ENCODE measurements at regions not wholly inside any gene's neighbourhood (a gene's known extent, or its start where the extent isn't known, plus 50 kb on each side); places are given as distances from the start of the nearest gene placed in this dataset.

DNA sequence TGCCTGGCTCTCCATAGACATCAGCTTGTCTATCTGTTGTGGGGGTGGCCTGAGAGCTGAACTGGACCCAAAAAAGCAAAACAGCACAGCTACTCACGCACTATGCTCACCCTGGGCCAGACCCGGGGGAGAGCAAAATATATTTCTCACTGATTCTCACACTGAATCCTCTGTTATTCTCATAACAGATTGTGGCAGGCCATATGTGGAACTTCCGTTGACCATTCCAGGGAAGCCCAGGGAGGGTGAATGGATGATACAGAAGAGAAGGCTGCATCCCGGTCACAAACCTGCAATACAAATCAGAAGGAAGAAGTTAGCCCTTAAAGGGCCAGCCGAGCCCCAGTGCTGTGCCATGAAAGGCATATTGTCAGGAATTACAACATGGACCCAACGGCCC lies 362.5 kb downstream of the ZNF536 start:
- Histone ChIP-seq H3K79me2 (ENCODE audit: insufficient read depth, low read length) (no peaks in the 10 kb centered on the region), H3K23ac (ENCODE audit: insufficient read length, low read depth, low read length) (no peak overlapping the region), H3K4ac (ENCODE audit: low read depth, low read length) (no peak overlapping the region), H2AFZ (ENCODE audit: low read length) (no peak overlapping the region), H3K23me2 (ENCODE audit: insufficient read length, low read depth, low read length, poor library complexity, severe bottlenecking) (no peaks in the 10 kb centered on the region), H3K4me1 (ENCODE audit: insufficient read depth, low read length) (no peaks in the 10 kb centered on the region), H2BK5ac (ENCODE audit: insufficient read length, low read length) (no peak overlapping the region), H3K9me3 (ENCODE audit: control insufficient read depth, low read depth, low read length) (no peaks in the 10 kb centered on the region), H2BK15ac (ENCODE audit: low read depth, low read length) (no peak overlapping the region), H4K20me1 (ENCODE audit: control insufficient read depth, insufficient read depth, insufficient read length) (no peaks in the 10 kb centered on the region), H2AK5ac (ENCODE audit: insufficient read length, low read length) (no peak overlapping the region), H3K14ac (ENCODE audit: insufficient read depth, low read length) (no peak overlapping the region), H2BK20ac (ENCODE audit: low read depth, low read length, poor library complexity, severe bottlenecking) (no peak overlapping the region), H3K4me2 (ENCODE audit: insufficient read depth, insufficient read length, low read length) (no peak overlapping the region), H3K79me1 (ENCODE audit: insufficient read depth, low read depth, low read length, poor library complexity, severe bottlenecking) (no peaks in the 10 kb centered on the region), H3T11ph (ENCODE audit: low read length) (no peak overlapping the region), H4K91ac (ENCODE audit: insufficient read length, low read depth, low read length) (no peak overlapping the region), H2BK12ac (ENCODE audit: insufficient read length, low read depth, low read length) (no peak overlapping the region), H4K5ac (ENCODE audit: insufficient read length, low read depth, low read length) (no peak overlapping the region), H3K27ac (ENCODE audit: insufficient read length, low read depth, low read length) (no peak overlapping the region), H3K18ac (ENCODE audit: insufficient read length, low read depth, low read length) (no peak overlapping the region), H2BK120ac (ENCODE audit: low read depth, low read length, poor library complexity, severe bottlenecking) (no peak overlapping the region), H3K27me3 (ENCODE audit: insufficient read depth, low read length) (no peaks in the 10 kb centered on the region), H4K8ac (replicated peaks; ENCODE audit: insufficient read length, low read depth, low read length) (no peak overlapping the region), H3K56ac (ENCODE audit: insufficient read length, low read depth, low read length) (no peak overlapping the region), H3K9ac (ENCODE audit: extremely low read depth, insufficient read length, low read length) (no peak overlapping the region)
- WGBS (ENCODE audit: extremely low coverage, insufficient read length, low lambda C conversion rate): no CpG with 5 or more reads among the region's 6 CpGs
- no peaks in the 10 kb centered on the region; a peak in 1 of 5 replicates for H3K9me3 Mint-ChIP-seq
- TF ChIP-seq, protein P1, sequence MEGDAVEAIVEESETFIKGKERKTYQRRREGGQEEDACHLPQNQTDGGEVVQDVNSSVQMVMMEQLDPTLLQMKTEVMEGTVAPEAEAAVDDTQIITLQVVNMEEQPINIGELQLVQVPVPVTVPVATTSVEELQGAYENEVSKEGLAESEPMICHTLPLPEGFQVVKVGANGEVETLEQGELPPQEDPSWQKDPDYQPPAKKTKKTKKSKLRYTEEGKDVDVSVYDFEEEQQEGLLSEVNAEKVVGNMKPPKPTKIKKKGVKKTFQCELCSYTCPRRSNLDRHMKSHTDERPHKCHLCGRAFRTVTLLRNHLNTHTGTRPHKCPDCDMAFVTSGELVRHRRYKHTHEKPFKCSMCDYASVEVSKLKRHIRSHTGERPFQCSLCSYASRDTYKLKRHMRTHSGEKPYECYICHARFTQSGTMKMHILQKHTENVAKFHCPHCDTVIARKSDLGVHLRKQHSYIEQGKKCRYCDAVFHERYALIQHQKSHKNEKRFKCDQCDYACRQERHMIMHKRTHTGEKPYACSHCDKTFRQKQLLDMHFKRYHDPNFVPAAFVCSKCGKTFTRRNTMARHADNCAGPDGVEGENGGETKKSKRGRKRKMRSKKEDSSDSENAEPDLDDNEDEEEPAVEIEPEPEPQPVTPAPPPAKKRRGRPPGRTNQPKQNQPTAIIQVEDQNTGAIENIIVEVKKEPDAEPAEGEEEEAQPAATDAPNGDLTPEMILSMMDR (conservative IDR thresholded peaks at IDR 0.05): no peak
- H3K36me3 Mint-ChIP-seq (ENCODE audit: insufficient read depth in 1 of 3, low read depth in 3 of 3): no peaks in the 10 kb centered on the region
- H3K27ac Mint-ChIP-seq: no peak overlapping the region
- DNase-seq: no peak
- H3K4me3 Mint-ChIP-seq: no peak overlapping the region
- peaks cover 2% of the 10 kb centered on the region; the same call in 1 of the 2 replicates for H3K27me3 Mint-ChIP-seq (ENCODE audit: low read depth)
- peaks cover 9% of the 10 kb centered on the region in 2 experiments for H3K4me1 Mint-ChIP-seq

All from H9 (cell line).